ENCODE measurements at regions not wholly inside any gene's neighbourhood (a gene's known extent, or its start where the extent isn't known, plus 50 kb on each side); places are given as distances from the start of the nearest gene placed in this dataset.

DNA sequence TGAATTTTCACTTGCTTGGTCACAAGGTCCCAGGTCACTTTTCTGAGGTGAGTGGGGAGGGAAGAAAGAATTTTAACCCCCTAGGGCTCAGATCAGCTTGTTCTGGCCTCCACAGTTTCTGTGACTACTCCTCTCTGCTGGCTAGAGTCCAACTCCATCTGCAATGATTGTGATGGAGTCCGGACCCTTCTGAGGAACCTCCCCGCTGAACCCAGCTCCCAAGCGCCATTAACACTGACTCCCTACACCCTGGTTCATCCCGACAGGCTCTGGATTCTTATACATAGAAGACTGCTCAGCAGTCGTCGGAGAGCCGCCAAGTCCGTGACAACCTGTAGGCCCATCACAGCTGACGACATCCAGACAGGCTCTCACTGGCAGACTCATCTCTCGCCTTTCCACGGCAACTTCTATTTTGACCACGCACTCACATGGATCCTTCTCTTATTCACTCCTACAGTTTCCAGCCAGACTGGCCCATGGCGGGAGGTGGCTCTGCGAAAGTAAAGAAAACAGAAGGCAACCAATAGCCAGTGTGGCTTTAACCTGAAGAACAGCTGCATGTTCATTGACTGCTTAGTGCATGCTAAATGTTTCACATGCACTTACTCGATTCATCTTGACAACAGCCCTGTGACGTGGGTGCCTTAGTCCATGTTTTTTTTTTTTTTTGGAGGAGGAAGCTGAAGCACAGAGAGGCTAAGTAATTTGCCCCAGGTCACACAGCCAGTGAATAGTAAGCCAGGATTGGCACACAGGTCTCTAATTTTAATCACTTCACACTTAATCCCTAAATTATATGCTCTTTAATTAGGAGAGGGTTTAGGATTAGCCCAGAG, 68.0 kb upstream of the PRDM11 start:
- Histone ChIP-seq H3K27me3 (peaks cover 0 to 3% (median 0%) of the 10 kb centered on the region in 3 donors), H3K27ac (no peak overlapping the region), H3K4me3 (no peak overlapping the region), H3K4me1 (no peaks in the 10 kb centered on the region), H3K9me3 (no peaks in the 10 kb centered on the region), H3K36me3 (no peaks in the 10 kb centered on the region)
- DNase-seq = no peak
- TF ChIP-seq, protein P1, sequence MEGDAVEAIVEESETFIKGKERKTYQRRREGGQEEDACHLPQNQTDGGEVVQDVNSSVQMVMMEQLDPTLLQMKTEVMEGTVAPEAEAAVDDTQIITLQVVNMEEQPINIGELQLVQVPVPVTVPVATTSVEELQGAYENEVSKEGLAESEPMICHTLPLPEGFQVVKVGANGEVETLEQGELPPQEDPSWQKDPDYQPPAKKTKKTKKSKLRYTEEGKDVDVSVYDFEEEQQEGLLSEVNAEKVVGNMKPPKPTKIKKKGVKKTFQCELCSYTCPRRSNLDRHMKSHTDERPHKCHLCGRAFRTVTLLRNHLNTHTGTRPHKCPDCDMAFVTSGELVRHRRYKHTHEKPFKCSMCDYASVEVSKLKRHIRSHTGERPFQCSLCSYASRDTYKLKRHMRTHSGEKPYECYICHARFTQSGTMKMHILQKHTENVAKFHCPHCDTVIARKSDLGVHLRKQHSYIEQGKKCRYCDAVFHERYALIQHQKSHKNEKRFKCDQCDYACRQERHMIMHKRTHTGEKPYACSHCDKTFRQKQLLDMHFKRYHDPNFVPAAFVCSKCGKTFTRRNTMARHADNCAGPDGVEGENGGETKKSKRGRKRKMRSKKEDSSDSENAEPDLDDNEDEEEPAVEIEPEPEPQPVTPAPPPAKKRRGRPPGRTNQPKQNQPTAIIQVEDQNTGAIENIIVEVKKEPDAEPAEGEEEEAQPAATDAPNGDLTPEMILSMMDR (IDR thresholded peaks at IDR 0.05 in 4 of 5, conservative IDR thresholded peaks at IDR 0.05 in 1 of 5) = no peak
- TF ChIP-seq POLR2A (IDR thresholded peaks at IDR 0.05) = no peak
- in situ Hi-C loops (cut with MboI; ENCODE audit: low sequenced_read_pairs in 4 of 4) = no loop called here
- ATAC-seq = no peak
- intact Hi-C loops (cut with DNase I; ENCODE audit: low total_unique reads) = no loop called here

DNA sequence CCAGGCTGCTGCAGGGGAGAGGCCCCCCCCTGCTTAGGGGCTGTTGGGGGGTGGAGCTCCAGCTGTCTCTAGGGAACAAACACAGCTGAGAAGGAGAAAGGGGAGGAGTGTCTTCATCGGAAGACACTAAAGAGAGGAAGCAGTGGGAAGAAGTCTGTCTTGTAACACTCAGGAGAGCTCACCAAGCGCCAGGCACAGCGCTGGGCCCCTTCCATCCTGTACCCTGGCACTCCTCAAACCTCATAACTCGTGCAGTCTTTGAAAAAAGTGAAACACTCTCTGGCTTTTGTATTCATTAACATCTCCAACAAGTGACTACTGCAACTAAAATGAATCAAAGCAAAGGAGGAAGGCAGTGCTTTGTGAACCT, 67.4 kb upstream of the PRDM11 start:
- Histone ChIP-seq H3K9me3 (no peaks in the 10 kb centered on the region), H3K27me3 (peaks cover 0 to 3% (median 0%) of the 10 kb centered on the region in 3 donors), H3K36me3 (no peaks in the 10 kb centered on the region), H3K4me3 (no peak overlapping the region), H3K27ac (no peak overlapping the region), H3K4me1 (no peaks in the 10 kb centered on the region)
- intact Hi-C loops (cut with DNase I; ENCODE audit: low total_unique reads) (no loop called here), in situ Hi-C loops (cut with MboI; ENCODE audit: low sequenced_read_pairs in 4 of 4) (no loop called here)
- DNase-seq = no peak
- TF ChIP-seq, protein P1 (IDR thresholded peaks at IDR 0.05 in 4 of 5, conservative IDR thresholded peaks at IDR 0.05 in 1 of 5) = no peak
- TF ChIP-seq POLR2A (IDR thresholded peaks at IDR 0.05) = no peak
- no peak for ATAC-seq

DNA sequence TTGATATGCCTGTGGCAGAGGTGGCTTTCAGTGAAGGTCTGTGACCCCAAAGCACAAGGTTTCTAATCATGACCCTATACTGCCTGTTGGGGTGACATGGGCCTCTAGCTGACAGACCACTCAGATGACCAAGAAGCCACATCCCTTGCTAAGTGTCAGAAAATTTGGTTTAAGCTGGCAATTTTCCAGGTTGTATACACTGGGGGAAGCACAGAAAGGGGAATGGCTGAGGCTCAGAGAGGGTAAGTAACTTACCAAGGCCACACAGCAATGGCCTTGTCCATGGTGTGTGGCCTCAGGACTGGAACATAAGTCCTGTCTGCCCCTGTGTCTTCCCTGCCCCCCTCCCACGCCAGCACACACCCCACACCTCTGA, 66.9 kb upstream of the PRDM11 start:
- ATAC-seq (no peak), DNase-seq (no peak)
- Histone ChIP-seq H3K4me3 (no peak overlapping the region), H3K27me3 (peaks cover 0 to 3% (median 0%) of the 10 kb centered on the region in 3 donors), H3K36me3 (no peaks in the 10 kb centered on the region), H3K9me3 (no peaks in the 10 kb centered on the region), H3K27ac (no peak overlapping the region), H3K4me1 (no peaks in the 10 kb centered on the region)
- TF ChIP-seq, protein P1 (IDR thresholded peaks at IDR 0.05 in 4 of 5, conservative IDR thresholded peaks at IDR 0.05 in 1 of 5) = no peak
- no peak for TF ChIP-seq POLR2A (IDR thresholded peaks at IDR 0.05)
- in situ Hi-C loops (cut with MboI; ENCODE audit: low sequenced_read_pairs in 4 of 4) = no loop called here
- intact Hi-C loops (cut with DNase I; ENCODE audit: low total_unique reads) = no loop called here

DNA sequence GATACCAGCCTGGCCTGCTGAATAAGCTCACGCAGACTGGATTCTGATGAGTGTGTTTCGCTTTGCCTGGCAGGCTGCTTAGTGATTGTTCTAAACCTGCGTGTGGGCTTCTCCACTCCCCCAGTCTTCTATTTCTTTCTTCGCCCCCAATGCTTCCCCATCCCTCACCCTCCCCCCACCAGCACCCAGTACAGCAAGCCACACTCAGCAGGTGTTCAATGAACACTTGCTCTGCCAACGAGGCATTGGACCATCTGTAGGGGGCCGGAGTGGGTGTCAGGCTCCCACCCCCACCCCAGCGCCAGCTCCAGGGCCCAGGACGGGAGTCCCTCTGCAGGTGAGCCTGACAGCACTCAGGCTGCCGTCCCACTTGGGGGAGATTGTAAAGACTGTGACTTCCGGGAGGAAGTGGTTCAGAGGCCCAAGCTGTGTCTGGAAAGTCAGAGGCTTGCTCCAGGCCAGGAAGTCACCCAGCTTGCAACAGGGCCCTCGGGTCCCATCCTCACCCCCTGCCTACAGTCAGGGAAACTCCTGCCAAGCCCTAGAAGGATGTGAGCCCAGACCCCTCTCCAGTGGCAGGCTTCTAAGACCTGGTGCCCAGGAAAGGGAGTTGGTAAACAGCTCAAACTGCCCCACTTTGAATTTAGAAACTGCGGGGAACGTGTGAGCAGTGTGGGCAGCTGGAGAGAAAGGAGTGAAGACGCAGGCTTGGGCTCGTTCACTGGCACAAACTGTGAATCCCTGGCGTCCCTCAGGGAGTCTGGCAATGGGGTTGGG, 66.3 kb upstream of the PRDM11 start:
- no peaks in the 10 kb centered on the region for H3K9me3 ChIP-seq
- ATAC-seq (no peak), DNase-seq (no peak)
- H3K27ac ChIP-seq = no peak overlapping the region
- TF ChIP-seq, protein P1 (IDR thresholded peaks at IDR 0.05 in 4 of 5, conservative IDR thresholded peaks at IDR 0.05 in 1 of 5) = no peak
- no peak for TF ChIP-seq POLR2A (IDR thresholded peaks at IDR 0.05)
- H3K4me3 ChIP-seq = no peak overlapping the region
- no peaks in the 10 kb centered on the region for H3K36me3 ChIP-seq
- intact Hi-C loops (cut with DNase I; ENCODE audit: low total_unique reads) (no loop called here), in situ Hi-C loops (cut with MboI; ENCODE audit: low sequenced_read_pairs in 4 of 4) (no loop called here)
- peaks cover 0 to 3% (median 0%) of the 10 kb centered on the region in 3 donors for H3K27me3 ChIP-seq
- H3K4me1 ChIP-seq = no peaks in the 10 kb centered on the region
